EH (cell line): ENCODE measurements at regions not wholly inside any gene's neighbourhood (a gene's known extent, or its start where the extent isn't known, plus 50 kb on each side); places are given as distances from the start of the nearest gene placed in this dataset.

Experiments
- DNase-seq: peaks from one replicate; pipeline ENCODE4 v3.0.0-alpha.2; 2015; ENCODE audit warnings: low read depth

GRCh38 chr15:62444104-62445022 is 279.3 kb upstream of the C2CD4B start:
- DNase-seq, result peak; percentile 97

- DNase-seq, result peak; percentile 45
Observed at GRCh38 chr15:62445244-62445643, 280.2 kb upstream of the C2CD4B start.

GRCh38 chr15:62446984-62447383 is 281.9 kb upstream of the C2CD4B start:
- DNase-seq, result no peak

GRCh38 chr15:62447742-62448141 is 282.7 kb upstream of the C2CD4B start:
- no peak for DNase-seq

- no peak for DNase-seq
Observed at GRCh38 chr15:62449638-62450037, 284.6 kb upstream of the C2CD4B start.

GRCh38 chr15:62450061-62450460 is 285.0 kb upstream of the C2CD4B start:
- DNase-seq, result no peak

- DNase-seq, result no peak
Observed at GRCh38 chr15:62452026-62452425, 286.9 kb upstream of the C2CD4B start.

- DNase-seq, result no peak
Observed at GRCh38 chr15:62452667-62453066, 287.6 kb upstream of the C2CD4B start.

- peak; percentile 40 for DNase-seq
Observed at GRCh38 chr15:62453375-62453774, 288.3 kb upstream of the C2CD4B start.

GRCh38 chr15:62453981-62454380 is 288.9 kb upstream of the C2CD4B start:
- peak; percentile 78 for DNase-seq

GRCh38 chr15:62454567-62455172 is 289.6 kb upstream of the C2CD4B start:
- peak; percentile 58 for DNase-seq

GRCh38 chr15:62455441-62455921 is 290.4 kb upstream of the C2CD4B start:
- DNase-seq, result no peak

GRCh38 chr15:62456011-62456920 is 291.2 kb upstream of the C2CD4B start:
- peak; percentile 74 for DNase-seq

GRCh38 chr15:62457100-62457499 is 292.0 kb upstream of the C2CD4B start:
- DNase-seq, result no peak

GRCh38 chr15:62459875-62460274 is 294.8 kb upstream of the C2CD4B start:
- no peak for DNase-seq

GRCh38 chr15:62462268-62462667 is 297.2 kb upstream of the C2CD4B start:
- DNase-seq, result peak; percentile 74

- DNase-seq, result peak; percentile 83
Observed at GRCh38 chr15:62462721-62463120, 297.6 kb upstream of the C2CD4B start.

- DNase-seq, result peak; percentile 96
Observed at GRCh38 chr15:62464705-62465104, 299.6 kb upstream of the C2CD4B start.

GRCh38 chr15:62465173-62465572 is 300.1 kb upstream of the C2CD4B start:
- no peak for DNase-seq

GRCh38 chr15:62469478-62469873 is 304.4 kb upstream of the C2CD4B start:
- peak; percentile 81 for DNase-seq

GRCh38 chr15:62469874-62470688 is 305.0 kb upstream of the C2CD4B start:
- peak; percentile 95 for DNase-seq
